ENCODE measurements at regions not wholly inside any gene's neighbourhood (a gene's known extent, or its start where the extent isn't known, plus 50 kb on each side); places are given as distances from the start of the nearest gene placed in this dataset.
"Not testable (repeated sequence)": the region's sequence is repeated elsewhere in the genome, so short reads cannot be mapped to it uniquely, and the experiment has no call there.

DNA sequence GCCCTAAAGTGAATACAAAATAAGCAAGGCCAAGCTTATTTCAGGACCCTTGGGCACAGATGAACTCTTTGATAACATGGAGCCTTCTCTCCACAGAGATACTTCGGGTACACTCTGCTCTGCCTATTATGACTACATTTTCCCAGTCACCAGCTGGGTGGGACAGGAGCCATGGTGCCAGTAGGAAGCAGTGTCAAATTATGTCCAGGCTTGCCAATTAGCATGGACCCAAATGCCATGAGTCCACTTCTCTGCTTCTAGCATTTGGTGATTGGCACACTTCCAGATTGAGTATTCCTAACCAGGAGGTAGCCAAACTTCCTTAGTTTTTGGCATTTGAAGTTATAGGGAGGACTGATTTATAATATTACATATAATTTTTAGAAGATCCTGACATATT lies 513.8 kb upstream of the HTR1E start:
- H3K4me1 Mint-ChIP-seq (ENCODE audit: low read depth), result no peaks in the 10 kb centered on the region
- no peaks in the 10 kb centered on the region for H3K36me3 Mint-ChIP-seq (ENCODE audit: low read depth)
- no peaks in the 10 kb centered on the region for H3K27me3 Mint-ChIP-seq (ENCODE audit: low read depth)
- no peaks in the 10 kb centered on the region for H3K9me3 Mint-ChIP-seq
- no peak overlapping the region for H3K4me3 Mint-ChIP-seq
- no peak overlapping the region for H3K27ac Mint-ChIP-seq

DNA sequence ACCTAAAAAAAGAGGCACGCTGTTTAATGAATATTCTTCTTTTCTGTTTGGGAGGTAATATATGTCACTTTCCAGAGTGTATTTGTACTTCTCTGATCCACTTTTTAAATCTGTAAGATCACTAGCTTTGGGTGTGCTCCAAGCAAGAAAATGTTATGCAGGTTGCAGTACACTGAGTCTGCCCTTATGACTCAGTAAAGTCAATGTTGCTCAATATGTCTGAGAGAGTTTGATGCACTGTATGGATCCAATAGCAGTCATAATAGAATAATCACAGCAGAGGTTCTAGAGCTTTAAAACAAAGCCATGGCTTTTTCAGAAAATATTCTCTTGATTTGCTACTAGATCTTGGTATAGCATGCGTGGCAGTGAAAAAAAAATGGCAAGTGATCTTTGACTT lies 525.3 kb upstream of the HTR1E start:
- Mint-ChIP-seq H3K36me3 (ENCODE audit: low read depth) (no peaks in the 10 kb centered on the region), H3K4me3 (no peak overlapping the region), H3K27ac (no peak overlapping the region), H3K9me3 (peaks cover 5% of the 10 kb centered on the region), H3K27me3 (ENCODE audit: low read depth) (no peaks in the 10 kb centered on the region), H3K4me1 (ENCODE audit: low read depth) (no peaks in the 10 kb centered on the region)

- no peaks in the 10 kb centered on the region for H3K27me3 Mint-ChIP-seq (ENCODE audit: low read depth)
These were observed 530.2 kb upstream of the HTR1E start for GRCh38 chr6:86407128-86407527.

DNA sequence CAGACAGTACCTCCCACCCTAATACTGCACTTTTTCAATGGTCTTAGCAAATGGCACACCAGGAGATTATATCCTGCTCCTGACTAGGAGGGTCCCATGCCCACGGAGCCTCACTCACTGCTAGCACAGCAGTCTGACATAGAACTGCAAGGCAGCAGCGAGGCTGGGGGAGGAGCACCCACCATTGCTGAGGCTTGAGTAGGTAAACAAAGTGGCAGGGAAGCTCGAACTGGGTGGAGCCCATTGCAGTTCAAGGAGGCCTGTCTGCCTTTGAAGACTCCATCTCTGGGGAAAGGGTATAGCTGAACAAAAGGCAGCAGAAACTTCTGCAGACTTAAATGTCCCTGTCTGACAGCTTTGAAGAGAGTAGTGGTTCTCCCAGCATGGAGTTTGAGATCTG lies 544.5 kb upstream of the HTR1E start:
- not testable (repeated sequence) for H3K27ac Mint-ChIP-seq; H3K4me1 Mint-ChIP-seq (ENCODE audit: low read depth)
- H3K9me3 Mint-ChIP-seq, result peaks cover 24% of the 10 kb centered on the region

More at GRCh38 chr6:86407128-86407527, 530.2 kb upstream of the HTR1E start:
- H3K27ac Mint-ChIP-seq, result no peak overlapping the region
- H3K9me3 Mint-ChIP-seq, result peaks cover 5% of the 10 kb centered on the region
- no peaks in the 10 kb centered on the region for H3K4me1 Mint-ChIP-seq (ENCODE audit: low read depth)
- no peaks in the 10 kb centered on the region for H3K36me3 Mint-ChIP-seq (ENCODE audit: low read depth)
- H3K4me3 Mint-ChIP-seq, result no peak overlapping the region

GRCh38 chr6:86380571-86381125 lies 556.7 kb upstream of the HTR1E start:
- H3K4me1 Mint-ChIP-seq (ENCODE audit: low read depth), result no peaks in the 10 kb centered on the region
- no peak overlapping the region for H3K4me3 Mint-ChIP-seq
- H3K27ac Mint-ChIP-seq, result no peak overlapping the region
- peaks cover 3% of the 10 kb centered on the region for H3K9me3 Mint-ChIP-seq
- no peaks in the 10 kb centered on the region for H3K36me3 Mint-ChIP-seq (ENCODE audit: low read depth)
- H3K27me3 Mint-ChIP-seq (ENCODE audit: low read depth), result no peaks in the 10 kb centered on the region

More for the DNA sequence above, 544.5 kb upstream of the HTR1E start:
- not testable (repeated sequence) for H3K36me3 Mint-ChIP-seq (ENCODE audit: low read depth); H3K27me3 Mint-ChIP-seq (ENCODE audit: low read depth); H3K4me3 Mint-ChIP-seq

DNA sequence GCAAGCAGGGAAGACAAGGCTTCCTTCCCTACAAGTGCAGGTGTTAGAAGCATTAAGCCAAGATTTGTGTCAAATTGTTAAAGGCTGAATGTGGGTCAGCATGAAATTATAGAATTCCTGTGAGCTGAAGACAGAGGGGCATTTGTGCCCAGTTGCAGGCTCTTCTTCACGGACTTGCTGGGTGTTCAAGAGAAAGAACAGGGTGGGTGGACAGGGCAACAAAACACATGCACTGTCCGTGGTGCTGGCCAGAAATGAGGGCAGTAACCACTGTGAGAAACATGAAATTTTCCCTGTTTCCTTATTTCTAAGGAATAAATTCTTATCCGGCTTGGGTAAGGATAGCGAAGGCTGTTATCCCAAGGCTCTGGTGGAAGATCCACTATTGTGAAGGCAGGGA lies 579.5 kb upstream of the HTR1E start:
- H3K9me3 Mint-ChIP-seq, result peaks cover 2% of the 10 kb centered on the region
- H3K27me3 Mint-ChIP-seq (ENCODE audit: low read depth), result no peaks in the 10 kb centered on the region
- H3K36me3 Mint-ChIP-seq (ENCODE audit: low read depth), result no peaks in the 10 kb centered on the region
- no peaks in the 10 kb centered on the region for H3K4me1 Mint-ChIP-seq (ENCODE audit: low read depth)
- no peak overlapping the region for H3K4me3 Mint-ChIP-seq
- no peak overlapping the region for H3K27ac Mint-ChIP-seq

GRCh38 chr6:86355271-86355670 lies 582.1 kb upstream of the HTR1E start:
- Mint-ChIP-seq H3K9me3 (peaks cover 6% of the 10 kb centered on the region), H3K4me1 (ENCODE audit: low read depth) (no peaks in the 10 kb centered on the region), H3K27me3 (ENCODE audit: low read depth) (no peaks in the 10 kb centered on the region), H3K36me3 (ENCODE audit: low read depth) (no peaks in the 10 kb centered on the region), H3K4me3 (no peak overlapping the region), H3K27ac (no peak overlapping the region)

DNA sequence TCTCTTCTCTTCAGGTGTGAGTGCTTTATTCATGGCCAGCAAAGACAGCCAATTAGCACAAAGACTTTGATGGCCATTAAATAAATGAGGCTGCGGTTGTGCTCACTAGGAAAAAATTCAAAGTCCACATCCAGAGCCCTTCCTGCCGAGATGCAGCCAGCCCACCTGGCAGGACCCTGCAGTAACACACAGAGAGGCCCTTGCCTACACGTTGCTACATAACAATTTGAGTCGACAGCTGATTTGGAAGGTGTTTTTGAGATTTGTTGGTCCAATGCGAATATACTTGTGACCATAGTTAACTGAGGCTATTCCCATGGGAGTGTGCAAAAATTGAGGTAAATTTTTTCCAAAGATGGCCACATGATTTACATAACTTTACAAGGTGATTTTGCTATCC lies 605.4 kb upstream of the HTR1E start:
- no peaks in the 10 kb centered on the region for H3K4me1 Mint-ChIP-seq (ENCODE audit: low read depth)
- H3K36me3 Mint-ChIP-seq (ENCODE audit: low read depth), result no peaks in the 10 kb centered on the region
- H3K27me3 Mint-ChIP-seq (ENCODE audit: low read depth), result no peaks in the 10 kb centered on the region
- no peak overlapping the region for H3K27ac Mint-ChIP-seq
- peaks cover 3% of the 10 kb centered on the region for H3K9me3 Mint-ChIP-seq
- no peak overlapping the region for H3K4me3 Mint-ChIP-seq

GRCh38 chr6:86331265-86331840 lies 606.0 kb upstream of the HTR1E start:
- Mint-ChIP-seq H3K27ac (no peak overlapping the region), H3K4me3 (no peak overlapping the region), H3K36me3 (ENCODE audit: low read depth) (no peaks in the 10 kb centered on the region), H3K27me3 (ENCODE audit: low read depth) (no peaks in the 10 kb centered on the region), H3K4me1 (ENCODE audit: low read depth) (no peaks in the 10 kb centered on the region), H3K9me3 (peaks cover 3% of the 10 kb centered on the region)

GRCh38 chr6:86306210-86306609 lies 631.1 kb upstream of the HTR1E start:
- Mint-ChIP-seq H3K36me3 (ENCODE audit: low read depth) (no peaks in the 10 kb centered on the region), H3K9me3 (peaks cover 27% of the 10 kb centered on the region), H3K27ac (no peak overlapping the region), H3K27me3 (ENCODE audit: low read depth) (no peaks in the 10 kb centered on the region), H3K4me1 (ENCODE audit: low read depth) (no peaks in the 10 kb centered on the region), H3K4me3 (no peak overlapping the region)

DNA sequence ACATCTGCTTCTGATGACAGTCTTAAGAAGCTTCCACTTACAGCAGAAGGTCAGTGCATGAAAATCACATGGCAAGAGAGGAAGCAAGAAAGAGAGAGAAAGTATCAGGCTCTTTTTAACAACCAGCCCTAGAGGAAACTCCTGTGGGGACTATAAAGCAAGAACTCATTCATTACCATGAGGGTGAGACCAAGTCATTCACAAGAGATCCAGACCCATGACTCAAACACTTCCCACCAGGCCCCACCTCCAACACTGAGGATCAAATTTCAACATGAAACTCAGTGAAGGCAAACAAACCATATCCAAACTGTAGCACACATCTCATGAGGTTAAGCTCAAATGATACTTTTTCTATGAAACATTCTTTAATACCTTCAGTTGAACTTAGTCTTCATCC lies 643.2 kb upstream of the SYNCRIP start:
- no peak overlapping the region for H3K27ac Mint-ChIP-seq
- no peaks in the 10 kb centered on the region for H3K27me3 Mint-ChIP-seq (ENCODE audit: low read depth)
- no peaks in the 10 kb centered on the region for H3K36me3 Mint-ChIP-seq (ENCODE audit: low read depth)
- no peak overlapping the region for H3K4me3 Mint-ChIP-seq
- H3K4me1 Mint-ChIP-seq (ENCODE audit: low read depth), result no peaks in the 10 kb centered on the region
- peaks cover 24% of the 10 kb centered on the region for H3K9me3 Mint-ChIP-seq

DNA sequence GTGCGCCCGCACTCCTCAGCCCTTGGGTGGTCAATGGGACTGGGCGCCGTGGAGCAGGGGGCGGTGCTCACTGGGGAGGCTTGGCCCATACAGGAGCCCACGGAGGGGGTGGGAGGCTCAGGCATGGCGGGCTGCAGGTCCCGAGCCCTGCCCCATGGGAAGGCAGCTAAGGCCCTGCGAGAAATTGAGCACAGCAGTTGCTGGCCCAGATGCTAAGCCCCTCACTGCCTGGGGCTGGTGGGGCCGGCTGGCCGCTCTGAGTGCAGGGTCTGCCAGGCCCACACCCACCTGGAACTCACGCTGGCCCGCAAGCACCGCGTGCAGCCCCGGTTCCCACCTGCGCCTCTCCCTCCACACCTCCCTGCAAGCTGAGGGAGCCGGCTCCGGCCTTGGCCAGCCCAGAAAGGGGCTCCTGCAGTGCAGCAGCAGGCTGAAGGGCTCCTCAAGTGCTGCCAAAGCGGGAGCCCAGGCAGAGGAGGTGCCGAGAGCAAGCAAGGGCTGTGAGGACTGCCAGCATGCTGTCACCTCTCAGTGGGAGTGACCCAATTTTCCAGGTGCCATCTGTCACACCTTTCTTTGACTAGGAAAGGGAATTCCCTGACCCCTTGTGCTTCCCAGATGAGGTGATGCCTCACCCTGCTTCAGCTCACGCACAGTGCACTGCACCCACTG lies 642.3 kb upstream of the SYNCRIP start:
- H3K4me1 Mint-ChIP-seq (ENCODE audit: low read depth); H3K27ac Mint-ChIP-seq; H3K36me3 Mint-ChIP-seq (ENCODE audit: low read depth); H3K4me3 Mint-ChIP-seq; H3K27me3 Mint-ChIP-seq (ENCODE audit: low read depth): not testable (repeated sequence)
- H3K9me3 Mint-ChIP-seq, result peaks cover 27% of the 10 kb centered on the region

GRCh38 chr6:86283596-86283995 lies 640.9 kb upstream of the SYNCRIP start:
- H3K27ac Mint-ChIP-seq; H3K4me3 Mint-ChIP-seq; H3K4me1 Mint-ChIP-seq (ENCODE audit: low read depth); H3K36me3 Mint-ChIP-seq (ENCODE audit: low read depth); H3K27me3 Mint-ChIP-seq (ENCODE audit: low read depth): not testable (repeated sequence)
- H3K9me3 Mint-ChIP-seq, result peaks cover 27% of the 10 kb centered on the region

DNA sequence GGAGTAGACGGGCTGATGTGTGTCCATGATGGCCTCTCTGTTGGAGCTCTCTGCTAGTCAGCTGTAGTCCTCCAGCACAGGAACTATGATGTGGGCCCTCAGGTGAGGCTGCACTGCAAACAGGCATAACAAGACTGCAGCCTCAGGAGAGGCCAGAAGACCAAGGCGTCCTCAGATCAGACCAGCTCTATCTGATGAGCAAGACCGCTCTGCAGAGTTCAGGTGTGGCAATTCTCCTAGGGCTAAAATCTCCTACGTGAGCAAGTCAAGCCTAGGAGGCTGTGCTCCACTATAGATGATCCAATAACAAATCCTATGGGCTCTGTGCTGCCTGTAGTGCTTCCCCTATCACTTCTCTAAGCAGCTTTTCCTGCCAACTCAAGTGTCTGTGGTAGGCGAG lies 633.4 kb upstream of the SYNCRIP start:
- no peaks in the 10 kb centered on the region for H3K4me1 Mint-ChIP-seq (ENCODE audit: low read depth)
- H3K27me3 Mint-ChIP-seq (ENCODE audit: low read depth), result no peaks in the 10 kb centered on the region
- H3K4me3 Mint-ChIP-seq, result no peak overlapping the region
- H3K36me3 Mint-ChIP-seq (ENCODE audit: low read depth), result no peaks in the 10 kb centered on the region
- H3K9me3 Mint-ChIP-seq, result peaks cover 26% of the 10 kb centered on the region
- H3K27ac Mint-ChIP-seq, result no peak overlapping the region

- H3K9me3 Mint-ChIP-seq, result peaks cover 31% of the 10 kb centered on the region
- H3K27ac Mint-ChIP-seq, result no peak overlapping the region
- H3K36me3 Mint-ChIP-seq (ENCODE audit: low read depth), result no peaks in the 10 kb centered on the region
- H3K27me3 Mint-ChIP-seq (ENCODE audit: low read depth), result no peaks in the 10 kb centered on the region
- no peaks in the 10 kb centered on the region for H3K4me1 Mint-ChIP-seq (ENCODE audit: low read depth)
- H3K4me3 Mint-ChIP-seq, result no peak overlapping the region
These were observed 631.2 kb upstream of the SYNCRIP start for GRCh38 chr6:86273936-86274335.

Data from T-helper 1 cell treated with Interleukin-12 subunit alpha and Interleukin-12 subunit beta and Interleukin-4 antibody, amounts not matched to agents 30 μg/mL and 1 μg/mL, for 36 hours (primary cell).